GM13976 (cell line): ENCODE measurements at regions not wholly inside any gene's neighbourhood (a gene's known extent, or its start where the extent isn't known, plus 50 kb on each side); places are given as distances from the start of the nearest gene placed in this dataset.

Experiments used
- DNase-seq: peaks from one replicate; pipeline ENCODE4 v3.0.0; 2012; ENCODE audit warnings: low spot score
- in situ Hi-C: fragments of 300-500 bp; cut with MboI; formaldehyde crosslinking; loops from one replicate; pipeline ENCODE4 v1.12.0; 2022; ENCODE audit warnings: low sequenced_read_pairs, mixed read lengths, inconsistent platforms; ENCODE audit not compliant: unreplicated experiment
- TF ChIP-seq, protein P1 (sequence below): IDR thresholded peaks from 2 replicates; pipeline ENCODE4 v1.5.1; 2012; ENCODE audit warnings: borderline replicate concordance, mild to moderate bottlenecking; ENCODE audit not compliant: insufficient read depth; ENCODE audit errors: extremely low read depth, missing control alignments, control extremely low read depth

DNA sequence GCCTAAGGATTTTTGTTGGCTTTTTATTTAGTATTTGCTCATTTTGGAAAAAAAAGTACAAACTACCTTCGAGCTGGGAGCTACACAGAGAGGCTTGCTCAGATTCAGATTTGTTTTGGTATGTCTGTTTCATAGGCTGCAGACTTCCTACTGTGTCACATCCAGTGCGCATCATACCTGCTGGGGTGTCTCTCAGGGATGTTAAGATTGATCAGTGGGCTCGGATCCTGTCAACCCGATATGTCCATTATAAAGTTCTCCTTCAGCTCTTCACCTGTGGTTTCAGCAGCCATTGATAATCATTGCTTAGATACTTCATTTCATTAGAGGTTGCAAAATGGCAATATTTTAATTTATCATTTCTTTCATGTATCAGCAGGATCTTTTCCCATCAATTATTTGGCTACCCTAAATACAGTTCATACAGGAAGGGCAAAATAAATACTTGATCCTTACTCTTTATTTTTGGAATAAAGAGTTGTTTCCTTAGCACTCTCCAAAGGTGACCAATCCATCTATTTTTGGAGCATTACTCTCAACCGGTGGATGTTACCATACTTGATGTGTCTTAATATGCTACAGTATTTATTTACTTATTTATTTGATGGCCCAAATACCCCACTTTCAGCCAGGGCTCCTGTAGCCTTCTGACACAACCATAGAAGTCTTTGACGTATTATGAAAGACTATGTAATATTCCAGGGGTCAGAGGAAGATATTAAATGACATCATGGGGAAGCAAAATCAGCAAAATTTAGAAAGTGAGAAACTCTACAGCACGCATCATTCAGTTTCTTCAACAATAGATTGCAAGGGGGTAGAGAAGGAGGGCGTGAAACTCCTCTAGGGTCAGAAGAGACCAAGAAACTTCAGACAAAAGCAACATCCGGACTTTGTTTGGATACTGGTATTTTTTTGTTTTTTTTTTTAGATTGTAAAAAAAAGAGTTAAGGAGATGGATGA is 55.3 kb upstream of the HNRNPU start:
- DNase-seq: peak; percentile 43
- TF ChIP-seq, protein P1, sequence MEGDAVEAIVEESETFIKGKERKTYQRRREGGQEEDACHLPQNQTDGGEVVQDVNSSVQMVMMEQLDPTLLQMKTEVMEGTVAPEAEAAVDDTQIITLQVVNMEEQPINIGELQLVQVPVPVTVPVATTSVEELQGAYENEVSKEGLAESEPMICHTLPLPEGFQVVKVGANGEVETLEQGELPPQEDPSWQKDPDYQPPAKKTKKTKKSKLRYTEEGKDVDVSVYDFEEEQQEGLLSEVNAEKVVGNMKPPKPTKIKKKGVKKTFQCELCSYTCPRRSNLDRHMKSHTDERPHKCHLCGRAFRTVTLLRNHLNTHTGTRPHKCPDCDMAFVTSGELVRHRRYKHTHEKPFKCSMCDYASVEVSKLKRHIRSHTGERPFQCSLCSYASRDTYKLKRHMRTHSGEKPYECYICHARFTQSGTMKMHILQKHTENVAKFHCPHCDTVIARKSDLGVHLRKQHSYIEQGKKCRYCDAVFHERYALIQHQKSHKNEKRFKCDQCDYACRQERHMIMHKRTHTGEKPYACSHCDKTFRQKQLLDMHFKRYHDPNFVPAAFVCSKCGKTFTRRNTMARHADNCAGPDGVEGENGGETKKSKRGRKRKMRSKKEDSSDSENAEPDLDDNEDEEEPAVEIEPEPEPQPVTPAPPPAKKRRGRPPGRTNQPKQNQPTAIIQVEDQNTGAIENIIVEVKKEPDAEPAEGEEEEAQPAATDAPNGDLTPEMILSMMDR: no peak
- in situ Hi-C loops: no loop called here

DNA sequence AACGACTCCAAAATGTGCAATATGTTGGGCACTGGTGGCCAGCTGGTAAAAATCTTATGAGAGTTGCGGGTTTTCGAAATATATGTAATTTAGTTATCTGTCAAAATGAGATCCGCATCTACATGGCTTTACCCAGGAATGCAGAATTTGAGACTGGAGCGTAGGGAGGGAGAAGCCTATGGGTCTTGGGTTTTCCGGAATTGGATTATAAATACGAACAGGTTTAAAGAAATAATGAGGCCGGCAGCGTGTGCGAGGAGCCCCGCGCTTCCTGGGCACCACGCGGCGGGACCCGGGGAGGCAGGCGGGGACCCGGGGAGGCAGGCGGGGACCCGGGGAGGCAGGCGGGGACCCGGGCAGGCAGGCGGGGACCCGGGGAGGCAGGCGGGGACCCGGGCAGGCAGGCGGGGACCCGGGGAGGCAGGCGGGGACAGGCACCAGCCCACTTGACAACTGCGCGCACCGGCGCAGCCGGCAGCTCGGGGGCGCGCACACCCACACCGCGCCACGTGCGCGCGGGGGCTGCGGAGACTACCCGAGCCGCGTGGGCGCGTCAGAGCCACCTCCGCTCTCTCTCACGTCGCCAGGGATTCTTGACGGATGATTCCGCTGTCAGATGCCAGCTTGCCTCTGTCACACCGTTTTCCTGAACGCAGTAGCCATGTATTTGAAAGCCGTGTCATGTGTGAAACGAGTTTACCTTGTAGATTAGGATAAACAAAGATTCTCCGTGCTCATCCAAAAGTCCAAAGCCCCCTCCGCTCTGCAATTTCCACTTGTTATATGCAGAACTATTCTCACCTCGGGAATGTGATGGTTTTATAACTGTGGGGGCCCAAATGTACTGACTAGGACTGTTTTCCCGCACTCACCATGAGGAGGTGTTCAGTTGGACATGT is 54.3 kb upstream of the HNRNPU start:
- in situ Hi-C loops: no loop called here

DNA sequence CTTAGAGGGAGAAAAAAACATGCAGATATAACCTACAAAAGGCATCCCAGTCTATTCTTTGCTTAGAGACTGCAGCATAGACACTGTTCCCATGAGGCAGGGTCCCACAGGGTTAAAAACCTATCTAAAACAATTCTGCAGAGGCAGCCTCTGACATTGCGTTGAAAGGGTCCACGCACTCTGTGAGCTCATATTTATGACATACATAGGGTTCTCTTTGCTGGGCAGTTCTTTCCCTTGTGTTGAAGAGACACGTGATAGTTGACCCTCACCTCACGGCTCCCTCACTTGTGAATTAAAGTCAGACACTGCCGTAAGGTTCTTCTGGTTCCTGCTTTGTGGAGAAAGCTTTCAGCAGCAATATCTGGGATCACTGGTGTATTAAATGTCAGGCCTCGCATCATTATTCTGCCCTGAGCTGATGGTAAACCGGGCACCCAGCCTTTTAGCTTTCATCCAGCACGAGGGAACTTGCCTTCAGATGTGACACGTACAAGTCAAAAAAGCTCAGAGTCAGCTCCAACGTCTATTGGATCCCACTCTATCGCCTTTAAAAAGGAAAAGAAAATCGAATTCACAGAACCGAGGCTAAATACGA is 52.8 kb upstream of the HNRNPU start:
- TF ChIP-seq, protein P1: no peak
- in situ Hi-C loops: no loop called here
- no peak for DNase-seq

More for the DNA sequence above, 54.3 kb upstream of the HNRNPU start:
- TF ChIP-seq, protein P1: no peak
- DNase-seq: peak; percentile 71

DNA sequence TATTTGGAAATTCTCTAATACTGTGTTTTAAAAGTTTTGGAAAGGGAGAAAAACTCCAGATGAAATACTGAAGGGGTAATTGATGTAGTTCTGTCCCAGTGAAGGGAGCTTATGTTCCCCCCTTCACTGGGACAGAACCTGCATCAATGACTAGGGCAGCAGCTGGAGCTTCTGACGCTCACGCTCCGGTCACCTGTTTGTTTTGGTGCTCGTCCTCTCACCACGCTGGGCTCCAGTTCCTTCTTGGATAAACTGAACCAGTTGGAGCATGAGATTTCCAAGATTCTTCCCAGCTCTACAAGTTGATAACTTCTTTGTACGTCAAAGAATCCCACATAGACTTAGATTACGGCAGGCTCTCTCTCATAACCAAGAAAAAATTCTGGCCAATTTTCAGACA is 51.4 kb upstream of the HNRNPU start:
- TF ChIP-seq, protein P1: no peak
- in situ Hi-C loops: no loop called here
- no peak for DNase-seq

DNA sequence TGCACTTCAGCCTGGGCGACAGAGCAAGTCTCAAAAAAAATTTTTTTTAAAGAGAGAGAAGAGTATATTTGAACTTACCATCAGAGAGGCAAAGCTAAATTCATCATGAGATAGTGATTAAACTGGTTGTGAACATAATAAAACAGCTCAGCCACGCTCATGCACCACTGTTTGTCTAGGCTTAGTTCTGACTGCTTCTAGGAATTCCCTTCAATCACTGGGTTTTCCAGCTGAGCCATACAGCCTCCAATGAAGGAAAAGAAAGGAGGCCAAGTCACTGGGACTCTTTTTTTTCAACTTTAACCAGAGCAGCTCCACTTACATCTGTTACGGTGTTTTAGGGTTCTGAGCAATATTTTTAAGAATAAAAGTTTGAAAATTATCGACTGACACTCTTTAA is 50.4 kb upstream of the HNRNPU start:
- TF ChIP-seq, protein P1: no peak
- in situ Hi-C loops: no loop called here
- no peak for DNase-seq
